ENCODE measurements at regions not wholly inside any gene's neighbourhood (a gene's known extent, or its start where the extent isn't known, plus 50 kb on each side); places are given as distances from the start of the nearest gene placed in this dataset.

GRCh38 chr12:125564753-125565152 lies 499.5 kb downstream of the AACS start:
- DNase-seq (ENCODE audit: low read depth in 3 of 3) = no peak

- DNase-seq (ENCODE audit: low read depth in 3 of 3) = no peak
These were observed 502.3 kb downstream of the AACS start for GRCh38 chr12:125567581-125567980.

GRCh38 chr12:125568306-125568705 lies 503.1 kb downstream of the AACS start:
- no peak for DNase-seq (ENCODE audit: low read depth in 3 of 3)

GRCh38 chr12:125573271-125573670 lies 508.0 kb downstream of the AACS start:
- DNase-seq (ENCODE audit: low read depth in 3 of 3) = no peak

- no peak for DNase-seq (ENCODE audit: low read depth in 3 of 3)
These were observed 512.1 kb downstream of the AACS start for GRCh38 chr12:125577334-125577733.

- DNase-seq (ENCODE audit: low read depth in 3 of 3) = no peak
These were observed 514.7 kb downstream of the AACS start for GRCh38 chr12:125579916-125580315.

- no peak for DNase-seq (ENCODE audit: low read depth in 3 of 3)
These were observed 517.8 kb downstream of the AACS start for GRCh38 chr12:125583071-125583470.

GRCh38 chr12:125586441-125586840 lies 521.2 kb downstream of the AACS start:
- DNase-seq (ENCODE audit: low read depth in 3 of 3) = no peak

GRCh38 chr12:125593269-125593668 lies 528.0 kb downstream of the AACS start:
- no peak for DNase-seq (ENCODE audit: low read depth in 3 of 3)

GRCh38 chr12:125604976-125605375 lies 539.7 kb downstream of the AACS start:
- no peak for DNase-seq (ENCODE audit: low read depth in 3 of 3)

GRCh38 chr12:125606312-125606711 lies 541.1 kb downstream of the AACS start:
- DNase-seq (ENCODE audit: low read depth in 3 of 3) = no peak

- DNase-seq (ENCODE audit: low read depth in 3 of 3) = no peak
These were observed 545.1 kb downstream of the AACS start for GRCh38 chr12:125610292-125610691.

- DNase-seq (ENCODE audit: low read depth in 3 of 3) = no peak
These were observed 545.7 kb downstream of the AACS start for GRCh38 chr12:125610971-125611370.

- DNase-seq (ENCODE audit: low read depth in 3 of 3) = no peak
These were observed 548.8 kb downstream of the AACS start for GRCh38 chr12:125614058-125614457.

GRCh38 chr12:125619723-125620122 lies 554.5 kb downstream of the AACS start:
- no peak for DNase-seq (ENCODE audit: low read depth in 3 of 3)

- no peak for DNase-seq (ENCODE audit: low read depth in 3 of 3)
These were observed 568.5 kb downstream of the AACS start for GRCh38 chr12:125633686-125634085.

GRCh38 chr12:125634813-125635212 lies 569.6 kb downstream of the AACS start:
- DNase-seq (ENCODE audit: low read depth in 3 of 3) = no peak

- DNase-seq (ENCODE audit: low read depth in 3 of 3) = no peak
These were observed 574.6 kb downstream of the AACS start for GRCh38 chr12:125639826-125640225.

- DNase-seq (ENCODE audit: low read depth in 3 of 3) = no peak
These were observed 577.8 kb downstream of the AACS start for GRCh38 chr12:125643055-125643454.

- no peak for DNase-seq (ENCODE audit: low read depth in 3 of 3)
These were observed 580.5 kb downstream of the AACS start for GRCh38 chr12:125645724-125646123.

- DNase-seq (ENCODE audit: low read depth in 3 of 3) = no peak
These were observed 585.4 kb downstream of the AACS start for GRCh38 chr12:125650587-125650986.

GRCh38 chr12:125651625-125652024 lies 586.4 kb downstream of the AACS start:
- DNase-seq (ENCODE audit: low read depth in 3 of 3) = no peak

GRCh38 chr12:125652681-125653080 lies 587.4 kb downstream of the AACS start:
- DNase-seq (ENCODE audit: low read depth in 3 of 3) = no peak

GRCh38 chr12:125657681-125658080 lies 592.4 kb downstream of the AACS start:
- no peak for DNase-seq (ENCODE audit: low read depth in 3 of 3)
